ENCODE measurements at regions not wholly inside any gene's neighbourhood (a gene's known extent, or its start where the extent isn't known, plus 50 kb on each side); places are given as distances from the start of the nearest gene placed in this dataset.

GRCh38 chr14:105888151-105888550 is 361.8 kb downstream of the TMEM121 start:
- WGBS (ENCODE audit: low lambda C conversion rate) = 0% methylated on average over 1 of the region's 2 CpGs
- Histone ChIP-seq H3K4me2 (ENCODE audit: low read depth, low read length) (no peak overlapping the region), H3K4me3 (replicated peaks in 1 of 3; ENCODE audit: insufficient read depth in 1 of 3, low read depth in 2 of 3, low read length in 3 of 3) (no peak overlapping the region), H3K79me2 (ENCODE audit: insufficient read depth, low read length) (no peaks in the 10 kb centered on the region), H3K36me3 (replicated peaks in 1 of 2; ENCODE audit: control insufficient read depth in 1 of 2, insufficient read depth in 2 of 2, low read length in 2 of 2) (no peaks in the 10 kb centered on the region), H3K9me3 (ENCODE audit: low read length) (no peaks in the 10 kb centered on the region), H3K9ac (ENCODE audit: insufficient read depth, low read depth, low read length) (no peak overlapping the region), H3K27ac (ENCODE audit: extremely low read length, insufficient read depth, low read length) (no peak overlapping the region), H4K20me1 (ENCODE audit: insufficient read depth, low read length) (no peaks in the 10 kb centered on the region), H3K4me1 (ENCODE audit: insufficient read depth, low read length) (no peaks in the 10 kb centered on the region), H3K27me3 (ENCODE audit: control insufficient read depth in 1 of 2, insufficient read depth in 2 of 2, low read length in 2 of 2) (peaks cover 0 to 3% of the 10 kb centered on the region in 2 experiments; a peak in 1 of 5 replicates), H2AFZ (ENCODE audit: low read length) (no peak overlapping the region)
- POLR2A ChIA-PET = no interaction called here
- intact Hi-C loops (cut with micrococcal nuclease; ENCODE audit: unreplicated experiment) = no loop called here
- no TSS peak for BruUV-seq (replicated peaks)
- TF ChIP-seq ZBTB25 (CRISPR knock-in tag; IDR thresholded peaks at IDR 0.05) = no peak
- no peak for TF ChIP-seq ZMYM2 (CRISPR knock-in tag; IDR thresholded peaks at IDR 0.05)
- TF ChIP-seq SAFB2 (CRISPR knock-in tag; IDR thresholded peaks at IDR 0.05; ENCODE audit: borderline replicate concordance, low read depth) = no peak
- no peak for TF ChIP-seq TEF (CRISPR knock-in tag; IDR thresholded peaks at IDR 0.05)
- TF ChIP-seq ZNF513 (CRISPR knock-in tag; conservative IDR thresholded peaks at IDR 0.05) = no peak
- no peak for TF ChIP-seq E2F5 (CRISPR knock-in tag; conservative IDR thresholded peaks at IDR 0.05)
- no peak for TF ChIP-seq TCF12 (IDR thresholded peaks at IDR 0.05)
- TF ChIP-seq TCF12 (CRISPR knock-in tag; IDR thresholded peaks at IDR 0.05) = no peak
- no peak for TF ChIP-seq ZSCAN9 (CRISPR knock-in tag; IDR thresholded peaks at IDR 0.05; ENCODE audit: borderline replicate concordance)
- TF ChIP-seq PAXIP1 (CRISPR knock-in tag; conservative IDR thresholded peaks at IDR 0.05) = no peak
- TF ChIP-seq ZNF614 (CRISPR knock-in tag; IDR thresholded peaks at IDR 0.05; ENCODE audit: borderline replicate concordance) = no peak
- no peak for TF ChIP-seq ZNF225 (CRISPR knock-in tag; IDR thresholded peaks at IDR 0.05)
- ATAC-seq (no peak), FAIRE-seq (no peak), DNase-seq (ENCODE audit: low spot score) (no peak)
- CTCF ChIA-PET (ENCODE audit: low intra/inter-chr PET ratio, low total read pairs) = no interaction called here
- in situ Hi-C loops (cut with HindIII; ENCODE audit: extremely low pct_ligation_motif_present, low pct_unique_long_range_greater_than_20kb) = no loop called here

Measured in HepG2 (cell line).